HG03342 (cell line): ENCODE measurements at regions not wholly inside any gene's neighbourhood (a gene's known extent, or its start where the extent isn't known, plus 50 kb on each side); places are given as distances from the start of the nearest gene placed in this dataset.

Experiments
- ATAC-seq: cut with Tn5 transposase; IDR thresholded peaks from one replicate; pipeline ENCODE4 v1.9.1; 2021; ENCODE audit warnings: mild to moderate bottlenecking, moderate library complexity; ENCODE audit not compliant: unreplicated experiment

GRCh38 chr14:101101456-101102056, 198.0 kb upstream of the RTL1 start:
- no peak for ATAC-seq

- no peak for ATAC-seq
Measured at GRCh38 chr14:101102875-101103274, 199.4 kb upstream of the RTL1 start.

GRCh38 chr14:101103321-101103901, 199.9 kb upstream of the RTL1 start:
- ATAC-seq = no peak

GRCh38 chr14:101104485-101104884, 201.0 kb upstream of the RTL1 start:
- no peak for ATAC-seq

GRCh38 chr14:101105045-101105444, 201.5 kb upstream of the RTL1 start:
- no peak for ATAC-seq

- no peak for ATAC-seq
Measured at GRCh38 chr14:101108579-101109346, 205.2 kb upstream of the RTL1 start.

- ATAC-seq = no peak
Measured at GRCh38 chr14:101109347-101109638, 205.8 kb upstream of the RTL1 start.

GRCh38 chr14:101109981-101110728, 206.6 kb upstream of the RTL1 start:
- ATAC-seq = no peak

GRCh38 chr14:101110729-101111619, 207.5 kb upstream of the RTL1 start:
- ATAC-seq = no peak

GRCh38 chr14:101111620-101112290, 208.2 kb upstream of the RTL1 start:
- ATAC-seq = no peak

GRCh38 chr14:101112351-101113107, 209.0 kb upstream of the RTL1 start:
- no peak for ATAC-seq

GRCh38 chr14:101113108-101113612, 209.6 kb upstream of the RTL1 start:
- ATAC-seq = no peak

- ATAC-seq = no peak
Measured at GRCh38 chr14:101113835-101114725, 210.6 kb upstream of the RTL1 start.

- ATAC-seq = no peak
Measured at GRCh38 chr14:101114726-101115515, 211.4 kb upstream of the RTL1 start.

GRCh38 chr14:101115652-101116051, 212.1 kb upstream of the RTL1 start:
- ATAC-seq = no peak

GRCh38 chr14:101116065-101116464, 212.5 kb upstream of the RTL1 start:
- no peak for ATAC-seq

GRCh38 chr14:101116486-101117130, 213.1 kb upstream of the RTL1 start:
- no peak for ATAC-seq
